HG03558 (cell line): ENCODE measurements at regions not wholly inside any gene's neighbourhood (a gene's known extent, or its start where the extent isn't known, plus 50 kb on each side); places are given as distances from the start of the nearest gene placed in this dataset.

ENCODE experiments used
- ATAC-seq: cut with Tn5 transposase; IDR thresholded peaks from one replicate; pipeline ENCODE4 v1.9.1; 2021; ENCODE audit warnings: moderate number of reproducible peaks; ENCODE audit not compliant: unreplicated experiment; ENCODE audit errors: extremely low read depth

DNA sequence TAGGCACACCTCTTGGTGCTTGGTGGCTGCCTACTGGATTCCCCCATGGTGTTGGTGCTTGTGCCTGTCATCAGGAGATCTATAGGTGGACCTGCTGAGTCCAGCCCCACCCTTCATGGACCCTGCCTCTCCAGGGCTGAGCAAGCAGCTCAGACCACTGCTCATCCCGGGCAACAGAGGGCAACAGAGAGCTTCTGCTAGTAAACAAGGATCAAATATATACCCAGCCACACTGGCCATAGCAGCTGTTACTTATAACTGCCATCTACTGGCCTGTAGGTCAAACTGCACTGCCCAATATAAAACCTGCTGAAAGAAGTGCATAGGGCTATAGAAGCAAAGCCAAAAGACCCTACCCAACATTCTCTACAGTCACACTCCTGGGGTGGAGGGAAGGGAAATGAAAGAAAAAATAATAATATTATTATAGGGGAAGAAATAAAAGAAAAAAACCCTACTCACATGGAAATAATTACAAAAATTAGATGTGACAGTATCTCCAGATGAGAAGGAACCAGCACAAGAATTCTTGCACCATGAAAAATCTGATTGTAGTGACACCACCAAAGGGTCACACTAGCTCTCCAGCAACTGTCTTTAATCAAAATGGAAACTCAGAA, 54.9 kb upstream of the ZNF800 start:
- peak; percentile 100 for ATAC-seq

- ATAC-seq, result no peak
These were observed 54.3 kb upstream of the ZNF800 start for GRCh38 chr7:127446842-127447241.
